GM23338 (cell line): ENCODE measurements at regions not wholly inside any gene's neighbourhood (a gene's known extent, or its start where the extent isn't known, plus 50 kb on each side); places are given as distances from the start of the nearest gene placed in this dataset.

Experiments
- CREB1 ChIP-seq: fragments of 250-450 bp; sonication (Bioruptor Pico); IDR thresholded peaks from 2 replicates; pipeline ENCODE4 v1.5.0; 2020; ENCODE audit warnings: low read depth, mild to moderate bottlenecking, moderate library complexity
- ETS1 ChIP-seq: IDR thresholded peaks from 2 replicates; pipeline ENCODE4 v1.6.1; 2016; ENCODE audit warnings: antibody characterized with exemption
- EZH2 ChIP-seq: fragments of 200-600 bp; sonication (generic); IDR thresholded peaks from one replicate; pipeline ENCODE4 v1.8.0; 2017; ENCODE audit warnings: antibody characterized with exemption, mild to moderate bottlenecking, low read depth; ENCODE audit not compliant: unreplicated experiment
- EZH2phosphoT487 ChIP-seq: fragments of 200-600 bp; sonication (generic); IDR thresholded peaks from one replicate; pipeline ENCODE4 v1.8.1; 2018; ENCODE audit warnings: antibody characterized with exemption; ENCODE audit not compliant: unreplicated experiment
- JUNB ChIP-seq: IDR thresholded peaks from one replicate; pipeline ENCODE4 v1.6.1; 2016; ENCODE audit warnings: antibody characterized with exemption; ENCODE audit not compliant: unreplicated experiment
- POLR2AphosphoS5 ChIP-seq: IDR thresholded peaks from 2 replicates; pipeline ENCODE4 v1.6.1; 2016; ENCODE audit warnings: antibody characterized with exemption, low read depth
- STAT1 ChIP-seq: IDR thresholded peaks from one replicate; pipeline ENCODE4 v1.6.1; 2016; ENCODE audit warnings: antibody characterized with exemption; ENCODE audit not compliant: unreplicated experiment
- ZNF114 ChIP-seq: fragments of 250-450 bp; sonication (Bioruptor Pico); IDR thresholded peaks from 2 replicates; pipeline ENCODE4 v1.5.0; 2020; ENCODE audit warnings: mild to moderate bottlenecking, moderate library complexity
- ZNF331 ChIP-seq: fragments of 250-450 bp; sonication (Bioruptor Pico); IDR thresholded peaks from 2 replicates; pipeline ENCODE4 v1.5.0; 2020; ENCODE audit warnings: low read depth, mild to moderate bottlenecking, moderate library complexity
- TF ChIP-seq, protein P1 (sequence below), 2 experiments: fragments of 200-600 bp in 1 of 2; sonication (generic) in 1 of 2; conservative IDR thresholded peaks; 2 replicates each; pipeline versions ENCODE4 v1.5.1 to v1.6.1; 2016 to 2017; ENCODE audit warnings: antibody characterized with exemption in 2 of 2, low read depth in 2 of 2, mild to moderate bottlenecking in 2 of 2, moderate library complexity in 1 of 2
- TF ChIP-seq, protein P2 (sequence below): IDR thresholded peaks from one replicate; pipeline ENCODE4 v1.6.1; 2018; ENCODE audit warnings: antibody characterized with exemption; ENCODE audit not compliant: unreplicated experiment

- no peak for TF ChIP-seq EZH2phosphoT487
- TF ChIP-seq POLR2AphosphoS5 = no peak
- TF ChIP-seq, protein P1, sequence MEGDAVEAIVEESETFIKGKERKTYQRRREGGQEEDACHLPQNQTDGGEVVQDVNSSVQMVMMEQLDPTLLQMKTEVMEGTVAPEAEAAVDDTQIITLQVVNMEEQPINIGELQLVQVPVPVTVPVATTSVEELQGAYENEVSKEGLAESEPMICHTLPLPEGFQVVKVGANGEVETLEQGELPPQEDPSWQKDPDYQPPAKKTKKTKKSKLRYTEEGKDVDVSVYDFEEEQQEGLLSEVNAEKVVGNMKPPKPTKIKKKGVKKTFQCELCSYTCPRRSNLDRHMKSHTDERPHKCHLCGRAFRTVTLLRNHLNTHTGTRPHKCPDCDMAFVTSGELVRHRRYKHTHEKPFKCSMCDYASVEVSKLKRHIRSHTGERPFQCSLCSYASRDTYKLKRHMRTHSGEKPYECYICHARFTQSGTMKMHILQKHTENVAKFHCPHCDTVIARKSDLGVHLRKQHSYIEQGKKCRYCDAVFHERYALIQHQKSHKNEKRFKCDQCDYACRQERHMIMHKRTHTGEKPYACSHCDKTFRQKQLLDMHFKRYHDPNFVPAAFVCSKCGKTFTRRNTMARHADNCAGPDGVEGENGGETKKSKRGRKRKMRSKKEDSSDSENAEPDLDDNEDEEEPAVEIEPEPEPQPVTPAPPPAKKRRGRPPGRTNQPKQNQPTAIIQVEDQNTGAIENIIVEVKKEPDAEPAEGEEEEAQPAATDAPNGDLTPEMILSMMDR (conservative IDR thresholded peaks at IDR 0.05; ENCODE audit: low read depth in 2 of 2) = no peak
- no peak for TF ChIP-seq ZNF331 (CRISPR knock-in tag)
- no peak for TF ChIP-seq EZH2
- no peak for TF ChIP-seq STAT1
- TF ChIP-seq, protein P2, sequence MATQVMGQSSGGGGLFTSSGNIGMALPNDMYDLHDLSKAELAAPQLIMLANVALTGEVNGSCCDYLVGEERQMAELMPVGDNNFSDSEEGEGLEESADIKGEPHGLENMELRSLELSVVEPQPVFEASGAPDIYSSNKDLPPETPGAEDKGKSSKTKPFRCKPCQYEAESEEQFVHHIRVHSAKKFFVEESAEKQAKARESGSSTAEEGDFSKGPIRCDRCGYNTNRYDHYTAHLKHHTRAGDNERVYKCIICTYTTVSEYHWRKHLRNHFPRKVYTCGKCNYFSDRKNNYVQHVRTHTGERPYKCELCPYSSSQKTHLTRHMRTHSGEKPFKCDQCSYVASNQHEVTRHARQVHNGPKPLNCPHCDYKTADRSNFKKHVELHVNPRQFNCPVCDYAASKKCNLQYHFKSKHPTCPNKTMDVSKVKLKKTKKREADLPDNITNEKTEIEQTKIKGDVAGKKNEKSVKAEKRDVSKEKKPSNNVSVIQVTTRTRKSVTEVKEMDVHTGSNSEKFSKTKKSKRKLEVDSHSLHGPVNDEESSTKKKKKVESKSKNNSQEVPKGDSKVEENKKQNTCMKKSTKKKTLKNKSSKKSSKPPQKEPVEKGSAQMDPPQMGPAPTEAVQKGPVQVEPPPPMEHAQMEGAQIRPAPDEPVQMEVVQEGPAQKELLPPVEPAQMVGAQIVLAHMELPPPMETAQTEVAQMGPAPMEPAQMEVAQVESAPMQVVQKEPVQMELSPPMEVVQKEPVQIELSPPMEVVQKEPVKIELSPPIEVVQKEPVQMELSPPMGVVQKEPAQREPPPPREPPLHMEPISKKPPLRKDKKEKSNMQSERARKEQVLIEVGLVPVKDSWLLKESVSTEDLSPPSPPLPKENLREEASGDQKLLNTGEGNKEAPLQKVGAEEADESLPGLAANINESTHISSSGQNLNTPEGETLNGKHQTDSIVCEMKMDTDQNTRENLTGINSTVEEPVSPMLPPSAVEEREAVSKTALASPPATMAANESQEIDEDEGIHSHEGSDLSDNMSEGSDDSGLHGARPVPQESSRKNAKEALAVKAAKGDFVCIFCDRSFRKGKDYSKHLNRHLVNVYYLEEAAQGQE = no peak
- no peak for TF ChIP-seq CREB1 (CRISPR knock-in tag)
- no peak for TF ChIP-seq ETS1
- no peak for TF ChIP-seq JUNB
- no peak for TF ChIP-seq ZNF114
Observed at GRCh38 chr10:81136261-81136660, 598.6 kb downstream of the SH2D4B start.
